ENCODE measurements at regions not wholly inside any gene's neighbourhood (a gene's known extent, or its start where the extent isn't known, plus 50 kb on each side); places are given as distances from the start of the nearest gene placed in this dataset.
A peak's percentile ranks its signal among the peaks of the same experiment; 100 is the strongest.

- Histone ChIP-seq H2AFZ (no peak overlapping the region), H3K79me2 (no peaks in the 10 kb centered on the region), H3K4me3 (no peak overlapping the region), H3K4me1 (ENCODE audit: insufficient read depth) (no peaks in the 10 kb centered on the region), H3K36me3 (replicated peaks; ENCODE audit: insufficient read depth, low read depth) (no peaks in the 10 kb centered on the region), H3K9me3 (ENCODE audit: low read depth) (no peaks in the 10 kb centered on the region), H3K27me3 (no peaks in the 10 kb centered on the region), H3K9me2 (replicated peaks; ENCODE audit: insufficient read depth) (no peaks in the 10 kb centered on the region), H3K27ac (no peak overlapping the region), H4K20me1 (ENCODE audit: insufficient read depth, poor library complexity, severe bottlenecking) (no peaks in the 10 kb centered on the region), H3K4me2 (no peak overlapping the region)
- no peak for DNase-seq (ENCODE audit: low spot score)
- no peak for TF ChIP-seq EZH2 (IDR thresholded peaks at IDR 0.05; ENCODE audit: borderline replicate concordance)
- TF ChIP-seq EZH2phosphoT487 (IDR thresholded peaks at IDR 0.05; ENCODE audit: low read depth, severe bottlenecking, unreplicated experiment): no peak
- TF ChIP-seq CTCF (IDR thresholded peaks at IDR 0.05; ENCODE audit: poor library complexity): no peak
- WGBS (ENCODE audit: low lambda C conversion rate, missing lambda C conversion rate): 74% methylated on average over 3 of the region's 3 CpGs
Observed at GRCh38 chr18:23369266-23369665, 83.8 kb upstream of the RIOK3 start.

DNA sequence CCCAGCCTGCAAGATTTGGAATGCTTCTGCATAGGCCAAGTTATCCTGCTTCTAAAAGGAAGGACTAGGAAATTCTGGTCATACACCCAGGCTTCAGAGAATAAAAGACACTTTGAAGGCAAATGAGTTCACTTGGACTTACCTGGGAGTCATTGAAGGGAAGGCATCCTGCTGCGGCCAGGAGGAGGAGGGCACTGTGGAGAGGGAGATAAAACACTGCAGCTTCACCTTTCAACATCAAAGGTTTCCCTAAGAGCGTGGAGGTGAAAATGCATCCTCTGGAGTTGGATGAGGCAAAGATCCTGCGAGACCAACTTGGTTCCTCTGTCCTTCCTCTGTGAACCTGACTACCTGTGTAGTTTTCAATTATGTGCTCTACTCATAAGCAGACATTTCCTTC, 79.5 kb upstream of the RIOK3 start:
- TF ChIP-seq EZH2 (IDR thresholded peaks at IDR 0.05; ENCODE audit: borderline replicate concordance) (no peak), EZH2phosphoT487 (IDR thresholded peaks at IDR 0.05; ENCODE audit: low read depth, severe bottlenecking, unreplicated experiment) (no peak), CTCF (IDR thresholded peaks at IDR 0.05; ENCODE audit: poor library complexity) (no peak)
- 78% methylated on average over 3 of the region's 3 CpGs for WGBS (ENCODE audit: low lambda C conversion rate, missing lambda C conversion rate)
- Histone ChIP-seq H3K4me2 (no peak overlapping the region), H3K4me1 (ENCODE audit: insufficient read depth) (peaks cover 14% of the 10 kb centered on the region), H3K4me3 (no peak overlapping the region), H3K9me3 (ENCODE audit: low read depth) (no peaks in the 10 kb centered on the region), H4K20me1 (ENCODE audit: insufficient read depth, poor library complexity, severe bottlenecking) (no peaks in the 10 kb centered on the region), H3K27me3 (no peaks in the 10 kb centered on the region), H3K9me2 (replicated peaks; ENCODE audit: insufficient read depth) (no peaks in the 10 kb centered on the region), H3K79me2 (no peaks in the 10 kb centered on the region), H3K36me3 (replicated peaks; ENCODE audit: insufficient read depth, low read depth) (no peaks in the 10 kb centered on the region), H3K27ac (no peak overlapping the region), H2AFZ (no peak overlapping the region)
- DNase-seq (ENCODE audit: low spot score): no peak

DNA sequence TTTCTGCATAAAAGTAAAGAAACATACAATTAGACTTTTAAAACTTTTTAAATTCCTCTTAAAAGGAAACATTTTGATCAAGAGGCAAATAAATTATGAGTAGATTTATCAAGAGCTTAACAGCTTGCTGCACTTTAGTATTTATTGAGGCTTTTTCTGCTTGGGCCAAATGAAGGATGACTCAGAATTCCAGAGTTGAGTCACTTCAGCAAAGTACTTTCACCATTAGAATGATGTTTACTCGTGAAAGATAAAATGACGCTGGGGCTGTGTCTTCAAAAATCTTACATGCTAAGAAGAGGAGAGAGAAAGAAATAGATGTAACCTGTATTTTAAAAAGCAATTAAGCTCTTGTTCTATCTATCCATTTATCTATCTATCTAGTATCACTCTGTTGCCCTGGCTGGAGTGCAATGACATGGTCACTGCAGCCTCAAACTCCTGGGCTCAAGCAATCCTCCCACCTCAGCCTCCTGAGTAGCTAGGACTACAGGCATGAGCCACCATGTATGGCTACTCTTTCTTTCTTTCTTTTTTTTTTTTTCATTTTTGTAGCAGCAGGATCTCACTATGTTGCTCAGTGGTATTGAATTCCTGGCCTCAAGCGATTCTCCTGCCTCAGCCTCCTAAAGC, 75.3 kb upstream of the RIOK3 start:
- H3K79me2 ChIP-seq: no peaks in the 10 kb centered on the region
- no peaks in the 10 kb centered on the region for H3K27me3 ChIP-seq
- H3K4me3 ChIP-seq: no peak overlapping the region
- no peaks in the 10 kb centered on the region for H3K36me3 ChIP-seq (replicated peaks; ENCODE audit: insufficient read depth, low read depth)
- TF ChIP-seq EZH2 (IDR thresholded peaks at IDR 0.05; ENCODE audit: borderline replicate concordance) (no peak), CTCF (IDR thresholded peaks at IDR 0.05; ENCODE audit: poor library complexity) (no peak), EZH2phosphoT487 (IDR thresholded peaks at IDR 0.05; ENCODE audit: low read depth, severe bottlenecking, unreplicated experiment) (no peak)
- H3K27ac ChIP-seq: peak overlapping the region; percentile 42
- peaks cover 16% of the 10 kb centered on the region for H3K4me1 ChIP-seq (ENCODE audit: insufficient read depth)
- WGBS (ENCODE audit: low lambda C conversion rate, missing lambda C conversion rate): 36% methylated on average over 3 of the region's 3 CpGs
- no peaks in the 10 kb centered on the region for H3K9me2 ChIP-seq (replicated peaks; ENCODE audit: insufficient read depth)
- no peak overlapping the region for H2AFZ ChIP-seq
- no peaks in the 10 kb centered on the region for H3K9me3 ChIP-seq (ENCODE audit: low read depth)
- DNase-seq (ENCODE audit: low spot score): peak; percentile 75
- peak overlapping the region; percentile 25 for H3K4me2 ChIP-seq
- H4K20me1 ChIP-seq (ENCODE audit: insufficient read depth, poor library complexity, severe bottlenecking): no peaks in the 10 kb centered on the region
